ENCODE measurements at regions not wholly inside any gene's neighbourhood (a gene's known extent, or its start where the extent isn't known, plus 50 kb on each side); places are given as distances from the start of the nearest gene placed in this dataset.

DNA sequence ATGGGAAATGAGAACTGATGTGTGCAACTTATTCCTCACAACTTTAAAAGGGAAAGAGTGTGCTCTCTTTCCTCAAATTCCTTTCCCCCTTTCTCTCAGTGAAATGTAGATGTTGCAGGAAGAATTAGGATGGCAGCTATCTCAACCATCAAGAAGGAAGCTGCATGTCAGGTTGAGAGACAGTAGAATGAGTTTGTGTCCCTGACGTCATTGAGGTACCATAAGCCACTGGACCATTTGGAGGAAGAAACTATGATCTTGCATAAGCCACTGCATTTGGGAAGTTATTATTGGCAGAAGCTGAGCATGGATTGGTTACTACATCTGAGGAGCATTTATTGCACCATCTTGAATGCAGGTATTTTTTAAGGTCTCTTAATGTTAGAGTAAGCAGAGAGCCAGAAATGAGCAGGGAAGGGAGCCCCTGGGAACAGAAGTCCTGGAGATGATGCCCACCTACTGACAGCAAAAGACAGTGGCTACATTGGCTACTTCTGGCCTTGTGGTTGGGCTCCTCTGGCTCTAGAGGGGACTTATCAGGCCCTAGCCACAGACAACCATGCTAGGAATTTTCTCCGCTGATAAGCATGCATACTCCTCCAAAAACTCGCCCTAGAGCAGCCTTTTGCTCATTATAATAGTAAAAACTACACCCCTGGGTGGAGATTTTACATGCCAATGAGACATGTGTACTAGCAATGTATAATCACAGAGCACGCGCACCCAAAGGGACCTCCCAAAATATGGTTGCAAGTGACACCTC is 249.0 kb upstream of the SALL1 start:
- Histone ChIP-seq H3K4me2 (no peak overlapping the region), H4K20me1 (ENCODE audit: insufficient read depth, poor library complexity, severe bottlenecking) (no peaks in the 10 kb centered on the region), H3K36me3 (replicated peaks; ENCODE audit: insufficient read depth, low read depth) (no peaks in the 10 kb centered on the region), H3K79me2 (no peaks in the 10 kb centered on the region), H2AFZ (no peak overlapping the region), H3K27ac (no peak overlapping the region), H3K9me2 (replicated peaks; ENCODE audit: insufficient read depth) (no peaks in the 10 kb centered on the region), H3K4me1 (ENCODE audit: insufficient read depth) (no peaks in the 10 kb centered on the region), H3K27me3 (no peaks in the 10 kb centered on the region), H3K4me3 (no peak overlapping the region), H3K9me3 (ENCODE audit: low read depth) (no peaks in the 10 kb centered on the region)
- TF ChIP-seq EZH2 (IDR thresholded peaks at IDR 0.05; ENCODE audit: borderline replicate concordance) (no peak), EZH2phosphoT487 (IDR thresholded peaks at IDR 0.05; ENCODE audit: low read depth, severe bottlenecking, unreplicated experiment) (no peak)
- TF ChIP-seq, protein P1, sequence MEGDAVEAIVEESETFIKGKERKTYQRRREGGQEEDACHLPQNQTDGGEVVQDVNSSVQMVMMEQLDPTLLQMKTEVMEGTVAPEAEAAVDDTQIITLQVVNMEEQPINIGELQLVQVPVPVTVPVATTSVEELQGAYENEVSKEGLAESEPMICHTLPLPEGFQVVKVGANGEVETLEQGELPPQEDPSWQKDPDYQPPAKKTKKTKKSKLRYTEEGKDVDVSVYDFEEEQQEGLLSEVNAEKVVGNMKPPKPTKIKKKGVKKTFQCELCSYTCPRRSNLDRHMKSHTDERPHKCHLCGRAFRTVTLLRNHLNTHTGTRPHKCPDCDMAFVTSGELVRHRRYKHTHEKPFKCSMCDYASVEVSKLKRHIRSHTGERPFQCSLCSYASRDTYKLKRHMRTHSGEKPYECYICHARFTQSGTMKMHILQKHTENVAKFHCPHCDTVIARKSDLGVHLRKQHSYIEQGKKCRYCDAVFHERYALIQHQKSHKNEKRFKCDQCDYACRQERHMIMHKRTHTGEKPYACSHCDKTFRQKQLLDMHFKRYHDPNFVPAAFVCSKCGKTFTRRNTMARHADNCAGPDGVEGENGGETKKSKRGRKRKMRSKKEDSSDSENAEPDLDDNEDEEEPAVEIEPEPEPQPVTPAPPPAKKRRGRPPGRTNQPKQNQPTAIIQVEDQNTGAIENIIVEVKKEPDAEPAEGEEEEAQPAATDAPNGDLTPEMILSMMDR (IDR thresholded peaks at IDR 0.05; ENCODE audit: poor library complexity) = no peak
- WGBS (ENCODE audit: low lambda C conversion rate, missing lambda C conversion rate) = 92% methylated on average over 5 of the region's 5 CpGs
- no peak for DNase-seq (ENCODE audit: low spot score)

DNA sequence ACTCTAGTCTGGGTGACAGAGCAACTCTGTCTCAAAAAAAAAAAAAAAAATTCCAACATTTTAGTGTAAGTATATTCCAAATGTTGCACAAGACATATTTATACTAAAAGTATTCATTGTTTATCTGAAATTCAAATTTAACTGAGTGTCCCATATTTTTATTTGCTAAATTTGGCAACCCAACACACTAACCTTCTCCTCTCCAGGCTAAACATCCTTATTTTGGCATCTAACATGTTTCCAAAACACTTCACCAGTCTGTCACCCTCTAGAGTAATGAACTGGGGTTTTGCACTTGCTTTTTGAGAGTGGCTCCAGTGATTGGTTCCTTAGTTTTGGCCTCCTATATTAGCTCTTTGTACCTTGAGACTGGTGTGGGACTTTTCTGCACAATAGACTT is 243.4 kb upstream of the SALL1 start:
- Histone ChIP-seq H3K4me3 (no peak overlapping the region), H3K79me2 (no peaks in the 10 kb centered on the region), H3K4me2 (no peak overlapping the region), H2AFZ (no peak overlapping the region), H3K36me3 (replicated peaks; ENCODE audit: insufficient read depth, low read depth) (no peaks in the 10 kb centered on the region), H3K9me2 (replicated peaks; ENCODE audit: insufficient read depth) (no peaks in the 10 kb centered on the region), H3K27ac (no peak overlapping the region), H3K27me3 (no peaks in the 10 kb centered on the region), H4K20me1 (ENCODE audit: insufficient read depth, poor library complexity, severe bottlenecking) (no peaks in the 10 kb centered on the region), H3K4me1 (ENCODE audit: insufficient read depth) (no peaks in the 10 kb centered on the region), H3K9me3 (ENCODE audit: low read depth) (no peaks in the 10 kb centered on the region)
- no peak for DNase-seq (ENCODE audit: low spot score)
- TF ChIP-seq, protein P1 (IDR thresholded peaks at IDR 0.05; ENCODE audit: poor library complexity) = no peak

GRCh38 chr16:51393381-51394005 is 242.4 kb upstream of the SALL1 start:
- TF ChIP-seq, protein P1 (IDR thresholded peaks at IDR 0.05; ENCODE audit: poor library complexity) = no peak
- H2AFZ ChIP-seq = no peak overlapping the region
- no peaks in the 10 kb centered on the region for H3K9me2 ChIP-seq (replicated peaks; ENCODE audit: insufficient read depth)
- no peak overlapping the region for H3K27ac ChIP-seq
- WGBS (ENCODE audit: low lambda C conversion rate, missing lambda C conversion rate) = 95% methylated on average over 2 of the region's 2 CpGs
- no peak overlapping the region for H3K4me3 ChIP-seq
- no peak overlapping the region for H3K4me2 ChIP-seq
- H3K9me3 ChIP-seq (ENCODE audit: low read depth) = no peaks in the 10 kb centered on the region
- no peak for DNase-seq (ENCODE audit: low spot score)
- H3K27me3 ChIP-seq = no peaks in the 10 kb centered on the region
- H3K79me2 ChIP-seq = no peaks in the 10 kb centered on the region
- H3K4me1 ChIP-seq (ENCODE audit: insufficient read depth) = no peaks in the 10 kb centered on the region
- no peaks in the 10 kb centered on the region for H4K20me1 ChIP-seq (ENCODE audit: insufficient read depth, poor library complexity, severe bottlenecking)
- H3K36me3 ChIP-seq (replicated peaks; ENCODE audit: insufficient read depth, low read depth) = no peaks in the 10 kb centered on the region
